Neural progenitor cell (in vitro differentiated cells): ENCODE measurements at regions not wholly inside any gene's neighbourhood (a gene's known extent, or its start where the extent isn't known, plus 50 kb on each side); places are given as distances from the start of the nearest gene placed in this dataset.

ENCODE experiments used
- DNase-seq: peaks from one replicate; pipeline ENCODE4 v3.0.0-alpha.2; 2016; ENCODE audit warnings: low spot score
- H2AFZ ChIP-seq: fragments of 200-600 bp; sonication (generic); replicated peaks from 2 replicates; pipeline ENCODE4 v1.6.1; 2016; ENCODE audit warnings: antibody characterized with exemption
- H3F3A ChIP-seq: fragments of 200-600 bp; sonication (generic); 2 replicates; pipeline ENCODE4 v1.6.1; 2016; ENCODE audit warnings: antibody characterized with exemption, low read depth
- H3K27ac ChIP-seq: fragments of 200-600 bp; sonication (generic); 2 replicates; pipeline ENCODE4 v1.5.1; 2016; ENCODE audit warnings: mild to moderate bottlenecking
- H3K27me3 ChIP-seq: fragments of 200-600 bp; sonication (generic); 2 replicates; pipeline ENCODE4 v1.6.1; 2016; ENCODE audit warnings: mild to moderate bottlenecking, moderate library complexity
- H3K36me3 ChIP-seq: fragments of 200-600 bp; sonication (generic); 2 replicates; pipeline ENCODE4 v1.5.1; 2016
- H3K4me1 ChIP-seq: fragments of 200-600 bp; sonication (generic); 2 replicates; pipeline ENCODE4 v1.6.1; 2016; ENCODE audit warnings: mixed run types
- H3K4me2 ChIP-seq: fragments of 200-600 bp; sonication (generic); 2 replicates; pipeline ENCODE4 v1.6.1; 2016
- H3K4me3 ChIP-seq: fragments of 200-600 bp; sonication (generic); 2 replicates; pipeline ENCODE4 v1.5.1; 2016
- H3K79me2 ChIP-seq: fragments of 200-600 bp; sonication (generic); 2 replicates; pipeline ENCODE4 v1.6.1; 2016; ENCODE audit warnings: low read depth
- H3K9ac ChIP-seq: fragments of 200-600 bp; sonication (generic); 2 replicates; pipeline ENCODE4 v1.6.1; 2016
- H3K9me3 ChIP-seq: fragments of 200-600 bp; sonication (generic); 2 replicates; pipeline ENCODE4 v1.5.1; 2016; ENCODE audit warnings: low read depth
- H4K20me1 ChIP-seq: fragments of 200-600 bp; sonication (generic); 2 replicates; pipeline ENCODE4 v1.6.1; 2016; ENCODE audit warnings: low read depth
- H3K27ac Mint-ChIP-seq: 3 replicates; pipeline ENCODE4 v1.8.0; 2021; ENCODE audit warnings: mixed read lengths
- H3K27me3 Mint-ChIP-seq: 2 replicates; pipeline ENCODE4 v1.8.0; 2022; ENCODE audit warnings: low read depth, mild to moderate bottlenecking, inconsistent platforms, moderate library complexity, mixed read lengths; ENCODE audit not compliant: insufficient read depth
- H3K36me3 Mint-ChIP-seq: 3 replicates; pipeline ENCODE4 v1.8.0; 2021; ENCODE audit warnings: mixed read lengths
- H3K4me1 Mint-ChIP-seq: 3 replicates; pipeline ENCODE4 v1.8.0; 2021; ENCODE audit warnings: mixed read lengths
- H3K4me3 Mint-ChIP-seq: 3 replicates; pipeline ENCODE4 v1.8.0; 2021; ENCODE audit warnings: mild to moderate bottlenecking, moderate library complexity, mixed read lengths
- H3K9me3 Mint-ChIP-seq: 3 replicates; pipeline ENCODE4 v1.8.0; 2020; ENCODE audit warnings: mixed read lengths
- CTCF ChIP-seq: fragments of 200-600 bp; sonication (generic); IDR thresholded peaks from 2 replicates; pipeline ENCODE4 v1.5.1; 2017; ENCODE audit warnings: antibody characterized with exemption, mild to moderate bottlenecking
- EZH2 ChIP-seq: fragments of 200-600 bp; sonication (generic); IDR thresholded peaks from 2 replicates; pipeline ENCODE4 v1.6.1; 2017; ENCODE audit warnings: antibody characterized with exemption, mild to moderate bottlenecking, moderate library complexity
- EZH2phosphoT487 ChIP-seq: fragments of 200-600 bp; sonication (generic); IDR thresholded peaks from 2 replicates; pipeline ENCODE4 v1.6.1; 2017; ENCODE audit warnings: antibody characterized with exemption

- Histone ChIP-seq H4K20me1 (no peaks in the 10 kb centered on the region), H3K36me3 (no peaks in the 10 kb centered on the region), H3K4me1 (no peaks in the 10 kb centered on the region), H3K27ac (no peak overlapping the region), H3K9me3 (no peaks in the 10 kb centered on the region), H3K9ac (no peak overlapping the region), H3K79me2 (no peaks in the 10 kb centered on the region), H3F3A (no peaks in the 10 kb centered on the region), H3K4me2 (no peak overlapping the region), H3K27me3 (no peaks in the 10 kb centered on the region), H3K4me3 (no peak overlapping the region), H2AFZ (no peak overlapping the region)
- Mint-ChIP-seq H3K36me3 (no peaks in the 10 kb centered on the region), H3K27ac (no peak overlapping the region), H3K9me3 (no peaks in the 10 kb centered on the region), H3K4me3 (no peak overlapping the region), H3K27me3 (no peaks in the 10 kb centered on the region), H3K4me1 (no peaks in the 10 kb centered on the region)
- TF ChIP-seq EZH2 (no peak), EZH2phosphoT487 (no peak), CTCF (no peak)
- no peak for DNase-seq
Observed at GRCh38 chr2:163541943-163542342, 193.9 kb downstream of the FIGN start.

GRCh38 chr2:163541495-163541894 is 194.3 kb downstream of the FIGN start:
- DNase-seq, result no peak
- no peaks in the 10 kb centered on the region for H3K27me3 ChIP-seq
- H3K27me3 Mint-ChIP-seq, result no peaks in the 10 kb centered on the region
- H3K36me3 Mint-ChIP-seq, result no peaks in the 10 kb centered on the region
- no peak overlapping the region for H3K27ac Mint-ChIP-seq
- no peaks in the 10 kb centered on the region for H3K79me2 ChIP-seq
- no peak overlapping the region for H3K4me3 ChIP-seq
- no peak overlapping the region for H3K4me3 Mint-ChIP-seq
- no peaks in the 10 kb centered on the region for H3K9me3 ChIP-seq
- no peak for TF ChIP-seq EZH2phosphoT487
- H3K9ac ChIP-seq, result no peak overlapping the region
- H3K36me3 ChIP-seq, result no peaks in the 10 kb centered on the region
- H4K20me1 ChIP-seq, result no peaks in the 10 kb centered on the region
- no peak overlapping the region for H3K27ac ChIP-seq
- no peaks in the 10 kb centered on the region for H3K9me3 Mint-ChIP-seq
- no peaks in the 10 kb centered on the region for H3K4me1 ChIP-seq
- no peaks in the 10 kb centered on the region for H3F3A ChIP-seq
- no peaks in the 10 kb centered on the region for H3K4me1 Mint-ChIP-seq
- H2AFZ ChIP-seq, result no peak overlapping the region
- no peak overlapping the region for H3K4me2 ChIP-seq

- no peaks in the 10 kb centered on the region for H3K4me1 Mint-ChIP-seq
- H3K9ac ChIP-seq, result no peak overlapping the region
Observed at GRCh38 chr2:163528640-163529217, 207.1 kb downstream of the FIGN start.

GRCh38 chr2:163527381-163527780 is 208.4 kb downstream of the FIGN start:
- no peak for DNase-seq
- H3K4me1 Mint-ChIP-seq, result no peaks in the 10 kb centered on the region
- no peaks in the 10 kb centered on the region for H3K27me3 Mint-ChIP-seq
- no peaks in the 10 kb centered on the region for H3K9me3 ChIP-seq
- H3F3A ChIP-seq, result no peaks in the 10 kb centered on the region
- H3K36me3 ChIP-seq, result no peaks in the 10 kb centered on the region
- no peaks in the 10 kb centered on the region for H3K79me2 ChIP-seq
- no peak overlapping the region for H3K4me3 Mint-ChIP-seq
- TF ChIP-seq CTCF, result no peak
- no peak for TF ChIP-seq EZH2phosphoT487
- no peak for TF ChIP-seq EZH2
- no peaks in the 10 kb centered on the region for H3K27me3 ChIP-seq
- H2AFZ ChIP-seq, result no peak overlapping the region
- no peak overlapping the region for H3K4me3 ChIP-seq
- H4K20me1 ChIP-seq, result no peaks in the 10 kb centered on the region
- H3K27ac Mint-ChIP-seq, result no peak overlapping the region
- H3K4me1 ChIP-seq, result no peaks in the 10 kb centered on the region
- H3K9me3 Mint-ChIP-seq, result peaks cover 20% of the 10 kb centered on the region
- no peak overlapping the region for H3K9ac ChIP-seq
- no peak overlapping the region for H3K4me2 ChIP-seq
- peaks cover 3% of the 10 kb centered on the region for H3K36me3 Mint-ChIP-seq
- H3K27ac ChIP-seq, result no peak overlapping the region

More at GRCh38 chr2:163528640-163529217, 207.1 kb downstream of the FIGN start:
- no peak for DNase-seq
- no peak for TF ChIP-seq EZH2
- H4K20me1 ChIP-seq, result no peaks in the 10 kb centered on the region
- no peaks in the 10 kb centered on the region for H3K27me3 ChIP-seq
- H3K27ac Mint-ChIP-seq, result no peak overlapping the region
- H3K79me2 ChIP-seq, result no peaks in the 10 kb centered on the region
- peaks cover 13% of the 10 kb centered on the region for H3K9me3 Mint-ChIP-seq
- H2AFZ ChIP-seq, result no peak overlapping the region
- no peak overlapping the region for H3K4me2 ChIP-seq
- no peak overlapping the region for H3K4me3 ChIP-seq
- no peaks in the 10 kb centered on the region for H3F3A ChIP-seq
- no peaks in the 10 kb centered on the region for H3K4me1 ChIP-seq
- no peak overlapping the region for H3K4me3 Mint-ChIP-seq
- H3K27me3 Mint-ChIP-seq, result no peaks in the 10 kb centered on the region
- no peaks in the 10 kb centered on the region for H3K9me3 ChIP-seq
- H3K27ac ChIP-seq, result no peak overlapping the region
- peaks cover 3% of the 10 kb centered on the region for H3K36me3 Mint-ChIP-seq
- no peaks in the 10 kb centered on the region for H3K36me3 ChIP-seq
